ENCODE measurements at regions not wholly inside any gene's neighbourhood (a gene's known extent, or its start where the extent isn't known, plus 50 kb on each side); places are given as distances from the start of the nearest gene placed in this dataset.

- H3K27me3 ChIP-seq = no peaks in the 10 kb centered on the region
- DNase-seq (no peak), ATAC-seq (no peak)
- TF ChIP-seq CTCF (IDR thresholded peaks at IDR 0.05) (no peak), POLR2A (IDR thresholded peaks at IDR 0.05) (no peak)
- no peak overlapping the region for H3K4me3 ChIP-seq
- intact Hi-C loops (cut with DNase I) = no loop called here
- no peaks in the 10 kb centered on the region for H3K9me3 ChIP-seq
- H3K27ac ChIP-seq = no peak overlapping the region
- H3K36me3 ChIP-seq = peaks cover 0 to 30% (median 6%) of the 10 kb centered on the region in 9 donors
- 88 to 100% (median 95%) methylated on average over 1 of the region's 1 CpG for WGBS, 4 donors
- peaks cover 0 to 21% (median 12%) of the 10 kb centered on the region in 12 donors for H3K4me1 ChIP-seq
Observed at GRCh38 chr1:65039066-65039465, 72.7 kb upstream of the JAK1 start.

- no peak for DNase-seq
- Histone ChIP-seq H3K27ac (no peak overlapping the region), H3K4me3 (no peak overlapping the region), H3K36me3 (peaks cover 0 to 31% (median 7%) of the 10 kb centered on the region in 9 donors), H3K27me3 (no peaks in the 10 kb centered on the region), H3K9me3 (no peaks in the 10 kb centered on the region), H3K4me1 (peaks cover 0 to 21% (median 12%) of the 10 kb centered on the region in 12 donors)
- no peak for TF ChIP-seq POLR2A (IDR thresholded peaks at IDR 0.05)
- no peak for TF ChIP-seq CTCF (IDR thresholded peaks at IDR 0.05)
- ATAC-seq = peak in 1 of 4 donors; percentile 52
- 59 to 80% (median 68%) methylated on average over 2 of the region's 2 CpGs for WGBS, 4 donors
- intact Hi-C loops (cut with DNase I) = no loop called here
Observed at GRCh38 chr1:65039508-65039907, 73.2 kb upstream of the JAK1 start.

DNA sequence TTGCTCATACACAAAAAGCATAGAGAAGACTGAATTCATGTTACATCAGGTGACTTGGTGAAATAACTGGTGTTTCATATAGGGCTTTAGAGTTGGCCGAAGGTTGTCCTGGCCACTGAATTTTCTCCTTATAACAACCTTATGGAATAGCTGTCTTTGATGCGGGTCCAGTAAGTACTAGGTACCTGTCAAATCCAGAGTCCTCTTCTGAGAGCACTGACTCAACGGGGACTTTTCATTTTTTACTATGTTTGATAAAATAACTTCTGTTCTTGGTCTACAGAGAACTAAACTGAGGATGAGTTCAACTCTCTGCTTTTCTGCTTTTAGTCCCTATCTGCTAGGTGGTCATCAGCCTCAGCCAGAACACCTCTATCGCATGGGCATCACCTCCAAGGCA, 76.1 kb upstream of the JAK1 start:
- WGBS, 4 donors = 96 to 98% (median 97%) methylated on average over 4 of the region's 4 CpGs
- H3K36me3 ChIP-seq = peaks cover 0 to 10% (median 0%) of the 10 kb centered on the region in 9 donors
- TF ChIP-seq POLR2A (IDR thresholded peaks at IDR 0.05) (no peak), CTCF (IDR thresholded peaks at IDR 0.05) (no peak)
- no peaks in the 10 kb centered on the region for H3K9me3 ChIP-seq
- peaks cover 0 to 23% (median 15%) of the 10 kb centered on the region in 12 donors for H3K4me1 ChIP-seq
- intact Hi-C loops (cut with DNase I) = no loop called here
- H3K4me3 ChIP-seq = no peak overlapping the region
- no peaks in the 10 kb centered on the region for H3K27me3 ChIP-seq
- no peak for DNase-seq
- ATAC-seq = no peak
- H3K27ac ChIP-seq = no peak overlapping the region

DNA sequence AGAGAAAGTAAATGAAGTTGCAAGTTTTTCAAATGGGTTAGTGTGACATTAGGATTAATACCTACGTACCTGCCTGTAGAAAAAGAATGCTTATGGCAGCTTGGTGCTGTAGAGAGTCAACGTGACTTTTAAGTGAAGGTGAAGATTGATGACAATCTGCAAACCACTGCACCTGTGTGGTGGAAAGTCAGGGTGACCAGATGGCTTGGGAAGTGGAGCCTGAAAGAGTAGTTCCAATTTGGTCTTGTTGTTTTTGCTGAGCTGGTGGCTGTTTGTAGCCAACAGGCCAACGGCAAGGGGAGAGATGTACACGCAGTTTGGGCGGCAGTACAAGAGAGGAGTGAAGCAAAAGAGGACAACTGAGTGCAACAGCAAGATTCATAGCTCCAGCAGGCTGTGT, 78.1 kb upstream of the JAK1 start:
- TF ChIP-seq POLR2A (IDR thresholded peaks at IDR 0.05) (no peak), CTCF (IDR thresholded peaks at IDR 0.05) (no peak)
- WGBS, 4 donors = 91 to 94% (median 92%) methylated on average over 5 of the region's 5 CpGs
- Histone ChIP-seq H3K4me3 (no peak overlapping the region), H3K27me3 (no peaks in the 10 kb centered on the region), H3K36me3 (peaks cover 0 to 14% (median 3%) of the 10 kb centered on the region in 9 donors), H3K4me1 (peaks cover 0 to 29% (median 18%) of the 10 kb centered on the region in 12 donors), H3K9me3 (no peaks in the 10 kb centered on the region), H3K27ac (no peak overlapping the region)
- DNase-seq = no peak
- no peak for ATAC-seq
- intact Hi-C loops (cut with DNase I) = no loop called here

Measured in heart left ventricle (tissue), 16 donors.